Neural cell (in vitro differentiated cells): ENCODE measurements at regions not wholly inside any gene's neighbourhood (a gene's known extent, or its start where the extent isn't known, plus 50 kb on each side); places are given as distances from the start of the nearest gene placed in this dataset.

ENCODE experiments used
- POLR2AphosphoS5 ChIP-seq: IDR thresholded peaks from 2 replicates; pipeline ENCODE4 v1.6.1; 2012
- RAD21 ChIP-seq: fragments of 450-650 bp; conservative IDR thresholded peaks from 2 replicates; pipeline ENCODE4 v1.6.1; 2014; ENCODE audit warnings: antibody characterized with exemption, mild to moderate bottlenecking, moderate library complexity
- TF ChIP-seq, protein P1 (sequence below): fragments of 450-650 bp; IDR thresholded peaks from 2 replicates; pipeline ENCODE4 v1.5.1; 2014; ENCODE audit warnings: antibody characterized with exemption, mild to moderate bottlenecking, moderate library complexity; ENCODE audit not compliant: poor library complexity, severe bottlenecking

DNA sequence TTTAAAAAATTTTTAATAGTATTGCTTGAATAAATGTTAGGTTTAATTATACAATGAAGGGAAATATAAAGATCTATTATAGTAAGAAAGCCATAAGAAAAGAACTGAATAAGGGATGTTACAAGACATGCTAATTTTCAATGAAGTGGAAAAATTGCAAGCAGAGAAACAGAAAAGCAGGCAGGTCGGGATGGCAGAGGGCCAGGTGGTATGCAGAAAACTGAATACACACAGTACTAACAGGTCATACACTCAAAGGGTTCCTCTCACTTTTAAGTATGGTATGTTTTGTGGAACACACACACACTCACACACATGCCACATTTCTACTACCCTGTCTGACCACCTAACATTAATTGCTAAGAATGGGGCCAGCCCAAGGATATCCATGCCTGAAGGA lies 76.7 kb upstream of the DTNA start:
- TF ChIP-seq POLR2AphosphoS5: no peak
- TF ChIP-seq, protein P1, sequence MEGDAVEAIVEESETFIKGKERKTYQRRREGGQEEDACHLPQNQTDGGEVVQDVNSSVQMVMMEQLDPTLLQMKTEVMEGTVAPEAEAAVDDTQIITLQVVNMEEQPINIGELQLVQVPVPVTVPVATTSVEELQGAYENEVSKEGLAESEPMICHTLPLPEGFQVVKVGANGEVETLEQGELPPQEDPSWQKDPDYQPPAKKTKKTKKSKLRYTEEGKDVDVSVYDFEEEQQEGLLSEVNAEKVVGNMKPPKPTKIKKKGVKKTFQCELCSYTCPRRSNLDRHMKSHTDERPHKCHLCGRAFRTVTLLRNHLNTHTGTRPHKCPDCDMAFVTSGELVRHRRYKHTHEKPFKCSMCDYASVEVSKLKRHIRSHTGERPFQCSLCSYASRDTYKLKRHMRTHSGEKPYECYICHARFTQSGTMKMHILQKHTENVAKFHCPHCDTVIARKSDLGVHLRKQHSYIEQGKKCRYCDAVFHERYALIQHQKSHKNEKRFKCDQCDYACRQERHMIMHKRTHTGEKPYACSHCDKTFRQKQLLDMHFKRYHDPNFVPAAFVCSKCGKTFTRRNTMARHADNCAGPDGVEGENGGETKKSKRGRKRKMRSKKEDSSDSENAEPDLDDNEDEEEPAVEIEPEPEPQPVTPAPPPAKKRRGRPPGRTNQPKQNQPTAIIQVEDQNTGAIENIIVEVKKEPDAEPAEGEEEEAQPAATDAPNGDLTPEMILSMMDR: no peak
- no peak for TF ChIP-seq RAD21
